ENCODE measurements at regions not wholly inside any gene's neighbourhood (a gene's known extent, or its start where the extent isn't known, plus 50 kb on each side); places are given as distances from the start of the nearest gene placed in this dataset.
"Not testable (repeated sequence)": the region's sequence is repeated elsewhere in the genome, so short reads cannot be mapped to it uniquely, and the experiment has no call there.

- H3K27me3 ChIP-seq: no peaks in the 10 kb centered on the region
- no peaks in the 10 kb centered on the region for H3K4me1 ChIP-seq
- intact Hi-C loops (cut with DNase I): no loop called here
- H3K9me3 ChIP-seq: no peaks in the 10 kb centered on the region
- TF ChIP-seq CTCF (IDR thresholded peaks at IDR 0.05) (no peak), POLR2A (IDR thresholded peaks at IDR 0.05) (no peak)
- WGBS, 2 donors: 64 to 78% methylated on average over 4 of the region's 4 CpGs
- no peak for ATAC-seq
- no peaks in the 10 kb centered on the region for H3K36me3 ChIP-seq (replicated peaks in 1 of 2; ENCODE audit: insufficient read depth in 1 of 2, low read depth in 2 of 2)
- no peak overlapping the region for H3K27ac ChIP-seq
- no peak for DNase-seq
- no peak overlapping the region for H3K4me3 ChIP-seq
These were observed 1278.2 kb downstream of the CDH12 start for GRCh38 chr5:21574961-21575360.

GRCh38 chr5:21574438-21574837 is 1278.7 kb downstream of the CDH12 start:
- DNase-seq: no peak
- WGBS, 2 donors: 43 to 63% methylated on average over 4 of the region's 4 CpGs

GRCh38 chr5:21573416-21574314 is 1279.5 kb downstream of the CDH12 start:
- Histone ChIP-seq H3K4me1 (no peaks in the 10 kb centered on the region), H3K36me3 (replicated peaks in 1 of 2; ENCODE audit: insufficient read depth in 1 of 2, low read depth in 2 of 2) (no peaks in the 10 kb centered on the region), H3K9me3 (no peaks in the 10 kb centered on the region), H3K27ac (no peak overlapping the region), H3K4me3 (no peak overlapping the region), H3K27me3 (no peaks in the 10 kb centered on the region)
- intact Hi-C loops (cut with DNase I): no loop called here
- DNase-seq: no peak
- 43 to 72% methylated on average over 1 of the region's 1 CpG for WGBS, 2 donors
- ATAC-seq: no peak
- TF ChIP-seq POLR2A (IDR thresholded peaks at IDR 0.05): no peak
- no peak for TF ChIP-seq CTCF (IDR thresholded peaks at IDR 0.05)

More at GRCh38 chr5:21574438-21574837, 1278.7 kb downstream of the CDH12 start:
- no peak for TF ChIP-seq POLR2A (IDR thresholded peaks at IDR 0.05)
- no peak for TF ChIP-seq CTCF (IDR thresholded peaks at IDR 0.05)
- Histone ChIP-seq H3K36me3 (replicated peaks in 1 of 2; ENCODE audit: insufficient read depth in 1 of 2, low read depth in 2 of 2) (no peaks in the 10 kb centered on the region), H3K4me3 (no peak overlapping the region), H3K9me3 (no peaks in the 10 kb centered on the region), H3K4me1 (no peaks in the 10 kb centered on the region), H3K27ac (no peak overlapping the region), H3K27me3 (no peaks in the 10 kb centered on the region)
- ATAC-seq: no peak
- intact Hi-C loops (cut with DNase I): no loop called here

GRCh38 chr5:21571196-21571595 is 1281.9 kb downstream of the CDH12 start:
- H3K27me3 ChIP-seq; H3K36me3 ChIP-seq (replicated peaks in 1 of 2; ENCODE audit: insufficient read depth in 1 of 2, low read depth in 2 of 2); H3K4me3 ChIP-seq; ATAC-seq; intact Hi-C loops (cut with DNase I); H3K27ac ChIP-seq; DNase-seq; H3K4me1 ChIP-seq; H3K9me3 ChIP-seq: not testable (repeated sequence)
- WGBS, 2 donors: 31 to 74% methylated on average over 1 of the region's 1 CpG

- H3K27ac ChIP-seq; DNase-seq; ATAC-seq; intact Hi-C loops (cut with DNase I); H3K4me3 ChIP-seq; H3K4me1 ChIP-seq; H3K9me3 ChIP-seq; H3K36me3 ChIP-seq (replicated peaks in 1 of 2; ENCODE audit: insufficient read depth in 1 of 2, low read depth in 2 of 2); H3K27me3 ChIP-seq: not testable (repeated sequence)
- 82 to 95% methylated on average over 2 of the region's 2 CpGs for WGBS, 2 donors
These were observed 1294.0 kb downstream of the CDH12 start for GRCh38 chr5:21559109-21559508.

GRCh38 chr5:21552263-21552662 is 1300.9 kb downstream of the CDH12 start:
- H3K27ac ChIP-seq; DNase-seq; intact Hi-C loops (cut with DNase I); H3K4me1 ChIP-seq; H3K27me3 ChIP-seq; H3K9me3 ChIP-seq; H3K4me3 ChIP-seq; H3K36me3 ChIP-seq (replicated peaks in 1 of 2; ENCODE audit: insufficient read depth in 1 of 2, low read depth in 2 of 2); ATAC-seq: not testable (repeated sequence)
- WGBS, 2 donors: 92 to 100% methylated on average over 2 of the region's 3 CpGs

GRCh38 chr5:21550916-21551315 is 1302.2 kb downstream of the CDH12 start:
- H3K4me1 ChIP-seq; ATAC-seq; H3K9me3 ChIP-seq; DNase-seq; H3K36me3 ChIP-seq (replicated peaks in 1 of 2; ENCODE audit: insufficient read depth in 1 of 2, low read depth in 2 of 2); H3K27me3 ChIP-seq; H3K4me3 ChIP-seq; H3K27ac ChIP-seq; intact Hi-C loops (cut with DNase I): not testable (repeated sequence)
- WGBS, 2 donors: 91 to 100% methylated on average over 3 of the region's 3 CpGs

- ATAC-seq; DNase-seq; H3K4me3 ChIP-seq; H3K27ac ChIP-seq; H3K4me1 ChIP-seq; H3K27me3 ChIP-seq; H3K36me3 ChIP-seq (replicated peaks in 1 of 2; ENCODE audit: insufficient read depth in 1 of 2, low read depth in 2 of 2); H3K9me3 ChIP-seq; intact Hi-C loops (cut with DNase I): not testable (repeated sequence)
- 91 to 98% methylated on average over 2 of the region's 2 CpGs for WGBS, 2 donors
These were observed 1305.5 kb downstream of the CDH12 start for GRCh38 chr5:21547656-21548055.

- ATAC-seq; H3K9me3 ChIP-seq; intact Hi-C loops (cut with DNase I); H3K27ac ChIP-seq; DNase-seq; H3K4me3 ChIP-seq; H3K27me3 ChIP-seq; H3K36me3 ChIP-seq (replicated peaks in 1 of 2; ENCODE audit: insufficient read depth in 1 of 2, low read depth in 2 of 2); H3K4me1 ChIP-seq: not testable (repeated sequence)
These were observed 1318.0 kb downstream of the CDH12 start for GRCh38 chr5:21535114-21535513.
